HT1080 (cell line): ENCODE measurements at regions not wholly inside any gene's neighbourhood (a gene's known extent, or its start where the extent isn't known, plus 50 kb on each side); places are given as distances from the start of the nearest gene placed in this dataset.
"Not testable (repeated sequence)": the region's sequence is repeated elsewhere in the genome, so short reads cannot be mapped to it uniquely, and the experiment has no call there.

Source experiments
- DNase-seq: peaks from one replicate; pipeline ENCODE4 v3.0.0-alpha.2; 2015; ENCODE audit warnings: low read depth

GRCh38 chr15:62900071-62900802 is 142.3 kb upstream of the TPM1 start:
- DNase-seq: no peak

- no peak for DNase-seq
These were observed 141.5 kb upstream of the TPM1 start for GRCh38 chr15:62901087-62901486.

- no peak for DNase-seq
These were observed 140.5 kb upstream of the TPM1 start for GRCh38 chr15:62901909-62902546.

GRCh38 chr15:62902821-62903220 is 139.7 kb upstream of the TPM1 start:
- DNase-seq: no peak

GRCh38 chr15:62903437-62903836 is 139.1 kb upstream of the TPM1 start:
- no peak for DNase-seq

GRCh38 chr15:62904041-62904910 is 138.3 kb upstream of the TPM1 start:
- DNase-seq: no peak

- DNase-seq: no peak
These were observed 135.9 kb upstream of the TPM1 start for GRCh38 chr15:62906627-62907026.

GRCh38 chr15:62907275-62907674 is 135.3 kb upstream of the TPM1 start:
- no peak for DNase-seq

GRCh38 chr15:62908341-62908740 is 134.2 kb upstream of the TPM1 start:
- DNase-seq: not testable (repeated sequence)

GRCh38 chr15:62909257-62909656 is 133.3 kb upstream of the TPM1 start:
- peak; percentile 53 for DNase-seq

- no peak for DNase-seq
These were observed 130.3 kb upstream of the TPM1 start for GRCh38 chr15:62912282-62912681.

- DNase-seq: no peak
These were observed 129.7 kb upstream of the TPM1 start for GRCh38 chr15:62912808-62913207.

GRCh38 chr15:62913246-62913645 is 129.3 kb upstream of the TPM1 start:
- no peak for DNase-seq

GRCh38 chr15:62914461-62915079 is 128.0 kb upstream of the TPM1 start:
- DNase-seq: no peak

- peak; percentile 39 for DNase-seq
These were observed 121.7 kb upstream of the TPM1 start for GRCh38 chr15:62920682-62921502.

GRCh38 chr15:62922514-62922913 is 120.0 kb upstream of the TPM1 start:
- no peak for DNase-seq

- DNase-seq: no peak
These were observed 116.7 kb upstream of the TPM1 start for GRCh38 chr15:62925875-62926274.

GRCh38 chr15:62927196-62927595 is 115.4 kb upstream of the TPM1 start:
- no peak for DNase-seq

GRCh38 chr15:62927836-62928235 is 114.7 kb upstream of the TPM1 start:
- DNase-seq: no peak

GRCh38 chr15:62928242-62928999 is 114.1 kb upstream of the TPM1 start:
- peak; percentile 89 for DNase-seq
